ENCODE measurements at regions not wholly inside any gene's neighbourhood (a gene's known extent, or its start where the extent isn't known, plus 50 kb on each side); places are given as distances from the start of the nearest gene placed in this dataset.

DNA sequence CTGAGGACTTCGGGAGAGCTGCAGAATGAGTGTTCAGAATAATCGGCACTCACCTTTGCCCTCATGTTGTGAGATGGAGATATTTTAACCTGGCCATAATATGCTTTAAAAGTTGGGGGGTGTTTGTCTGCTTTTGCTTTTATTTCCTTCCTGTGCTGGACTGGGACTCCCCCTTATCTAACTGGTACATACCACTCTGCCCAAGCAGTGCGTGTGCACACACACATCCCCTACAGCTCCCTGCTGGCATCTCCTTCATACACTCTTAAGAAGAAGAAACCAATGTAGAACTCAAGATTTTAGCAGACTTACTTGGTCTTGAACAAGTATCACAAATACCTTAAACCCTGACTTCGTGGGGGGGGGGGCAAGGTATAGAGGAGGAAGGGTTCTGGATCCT lies 146.2 kb upstream of the DMRT1 start:
- Histone ChIP-seq H3K27ac (no peak overlapping the region), H3K27me3 (no peaks in the 10 kb centered on the region), H3K36me3 (no peaks in the 10 kb centered on the region), H3K4me3 (ENCODE audit: low read depth in 1 of 2, low read length in 1 of 2) (no peak overlapping the region), H3K4me1 (ENCODE audit: control insufficient read depth in 1 of 2, insufficient read depth in 1 of 2, low read depth in 1 of 2, low read length in 1 of 2) (no peaks in the 10 kb centered on the region), H3K9me3 (no peaks in the 10 kb centered on the region)
- no peak for TF ChIP-seq CTCF (IDR thresholded peaks at IDR 0.05)

GRCh38 chr9:696332-697323 lies 144.9 kb upstream of the DMRT1 start:
- H3K27ac ChIP-seq: no peak overlapping the region
- no peaks in the 10 kb centered on the region for H3K9me3 ChIP-seq
- no peaks in the 10 kb centered on the region for H3K27me3 ChIP-seq
- H3K4me1 ChIP-seq (ENCODE audit: control insufficient read depth in 1 of 2, insufficient read depth in 1 of 2, low read depth in 1 of 2, low read length in 1 of 2): no peaks in the 10 kb centered on the region
- TF ChIP-seq CTCF (IDR thresholded peaks at IDR 0.05): no peak
- H3K4me3 ChIP-seq (ENCODE audit: low read depth in 1 of 2, low read length in 1 of 2): no peak overlapping the region
- H3K36me3 ChIP-seq: no peaks in the 10 kb centered on the region

GRCh38 chr9:698276-698675 lies 143.2 kb upstream of the DMRT1 start:
- Histone ChIP-seq H3K9me3 (no peaks in the 10 kb centered on the region), H3K4me3 (ENCODE audit: low read depth in 1 of 2, low read length in 1 of 2) (no peak overlapping the region), H3K4me1 (ENCODE audit: control insufficient read depth in 1 of 2, insufficient read depth in 1 of 2, low read depth in 1 of 2, low read length in 1 of 2) (no peaks in the 10 kb centered on the region), H3K36me3 (no peaks in the 10 kb centered on the region), H3K27ac (no peak overlapping the region), H3K27me3 (no peaks in the 10 kb centered on the region)
- no peak for TF ChIP-seq CTCF (IDR thresholded peaks at IDR 0.05)

- H3K9me3 ChIP-seq: no peaks in the 10 kb centered on the region
- H3K27ac ChIP-seq: no peak overlapping the region
- H3K4me1 ChIP-seq (ENCODE audit: control insufficient read depth in 1 of 2, insufficient read depth in 1 of 2, low read depth in 1 of 2, low read length in 1 of 2): no peaks in the 10 kb centered on the region
- no peaks in the 10 kb centered on the region for H3K27me3 ChIP-seq
- no peak for TF ChIP-seq CTCF (IDR thresholded peaks at IDR 0.05)
- no peak overlapping the region for H3K4me3 ChIP-seq (ENCODE audit: low read depth in 1 of 2, low read length in 1 of 2)
- H3K36me3 ChIP-seq: no peaks in the 10 kb centered on the region
Measured at GRCh38 chr9:698954-699353, 142.5 kb upstream of the DMRT1 start.

DNA sequence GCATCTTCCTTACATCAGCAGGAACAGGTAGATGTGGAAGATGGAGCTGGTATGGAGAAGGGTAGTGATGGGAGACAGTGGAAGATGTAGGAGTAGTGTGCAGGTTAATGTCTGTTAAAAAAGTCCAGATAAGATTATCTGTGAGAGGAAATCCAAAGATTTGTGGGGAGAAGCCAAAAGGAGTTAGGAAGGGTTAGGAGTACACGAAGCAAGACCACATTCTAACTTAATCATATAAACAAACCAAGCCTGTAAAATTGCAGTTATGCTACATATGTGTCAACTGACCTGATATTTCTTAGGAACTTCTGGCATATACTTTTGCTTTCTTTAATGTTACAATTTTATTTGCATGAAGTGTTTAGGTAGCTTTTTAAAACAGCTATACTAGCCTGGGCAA lies 142.1 kb upstream of the DMRT1 start:
- no peaks in the 10 kb centered on the region for H3K27me3 ChIP-seq
- no peaks in the 10 kb centered on the region for H3K4me1 ChIP-seq (ENCODE audit: control insufficient read depth in 1 of 2, insufficient read depth in 1 of 2, low read depth in 1 of 2, low read length in 1 of 2)

More for the DNA sequence above, 142.1 kb upstream of the DMRT1 start:
- Histone ChIP-seq H3K4me3 (ENCODE audit: low read depth in 1 of 2, low read length in 1 of 2) (no peak overlapping the region), H3K9me3 (no peaks in the 10 kb centered on the region), H3K36me3 (no peaks in the 10 kb centered on the region), H3K27ac (no peak overlapping the region)
- no peak for TF ChIP-seq CTCF (IDR thresholded peaks at IDR 0.05)
